ENCODE measurements at regions not wholly inside any gene's neighbourhood (a gene's known extent, or its start where the extent isn't known, plus 50 kb on each side); places are given as distances from the start of the nearest gene placed in this dataset.

DNA sequence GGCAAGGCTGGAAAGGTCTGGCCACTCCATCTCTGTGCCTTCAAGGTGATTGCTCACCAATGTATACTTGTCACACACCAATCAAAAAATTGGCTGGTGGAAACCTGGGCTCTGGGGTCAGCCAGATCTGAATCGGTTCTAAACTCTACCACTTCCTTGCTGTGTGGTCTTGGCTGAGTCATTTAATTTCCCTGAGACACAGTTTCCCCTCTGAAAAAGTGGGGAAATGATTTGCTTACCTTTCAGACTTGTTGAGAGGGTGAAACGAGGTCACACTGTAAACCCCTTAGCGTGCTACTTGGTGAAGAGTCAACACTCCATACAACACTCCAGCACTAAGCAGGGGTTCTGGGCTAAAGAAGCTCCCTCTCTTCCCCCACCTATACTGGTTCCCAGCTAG lies 252.3 kb upstream of the ZIC3 start (continued):
- TF ChIP-seq, protein P1, sequence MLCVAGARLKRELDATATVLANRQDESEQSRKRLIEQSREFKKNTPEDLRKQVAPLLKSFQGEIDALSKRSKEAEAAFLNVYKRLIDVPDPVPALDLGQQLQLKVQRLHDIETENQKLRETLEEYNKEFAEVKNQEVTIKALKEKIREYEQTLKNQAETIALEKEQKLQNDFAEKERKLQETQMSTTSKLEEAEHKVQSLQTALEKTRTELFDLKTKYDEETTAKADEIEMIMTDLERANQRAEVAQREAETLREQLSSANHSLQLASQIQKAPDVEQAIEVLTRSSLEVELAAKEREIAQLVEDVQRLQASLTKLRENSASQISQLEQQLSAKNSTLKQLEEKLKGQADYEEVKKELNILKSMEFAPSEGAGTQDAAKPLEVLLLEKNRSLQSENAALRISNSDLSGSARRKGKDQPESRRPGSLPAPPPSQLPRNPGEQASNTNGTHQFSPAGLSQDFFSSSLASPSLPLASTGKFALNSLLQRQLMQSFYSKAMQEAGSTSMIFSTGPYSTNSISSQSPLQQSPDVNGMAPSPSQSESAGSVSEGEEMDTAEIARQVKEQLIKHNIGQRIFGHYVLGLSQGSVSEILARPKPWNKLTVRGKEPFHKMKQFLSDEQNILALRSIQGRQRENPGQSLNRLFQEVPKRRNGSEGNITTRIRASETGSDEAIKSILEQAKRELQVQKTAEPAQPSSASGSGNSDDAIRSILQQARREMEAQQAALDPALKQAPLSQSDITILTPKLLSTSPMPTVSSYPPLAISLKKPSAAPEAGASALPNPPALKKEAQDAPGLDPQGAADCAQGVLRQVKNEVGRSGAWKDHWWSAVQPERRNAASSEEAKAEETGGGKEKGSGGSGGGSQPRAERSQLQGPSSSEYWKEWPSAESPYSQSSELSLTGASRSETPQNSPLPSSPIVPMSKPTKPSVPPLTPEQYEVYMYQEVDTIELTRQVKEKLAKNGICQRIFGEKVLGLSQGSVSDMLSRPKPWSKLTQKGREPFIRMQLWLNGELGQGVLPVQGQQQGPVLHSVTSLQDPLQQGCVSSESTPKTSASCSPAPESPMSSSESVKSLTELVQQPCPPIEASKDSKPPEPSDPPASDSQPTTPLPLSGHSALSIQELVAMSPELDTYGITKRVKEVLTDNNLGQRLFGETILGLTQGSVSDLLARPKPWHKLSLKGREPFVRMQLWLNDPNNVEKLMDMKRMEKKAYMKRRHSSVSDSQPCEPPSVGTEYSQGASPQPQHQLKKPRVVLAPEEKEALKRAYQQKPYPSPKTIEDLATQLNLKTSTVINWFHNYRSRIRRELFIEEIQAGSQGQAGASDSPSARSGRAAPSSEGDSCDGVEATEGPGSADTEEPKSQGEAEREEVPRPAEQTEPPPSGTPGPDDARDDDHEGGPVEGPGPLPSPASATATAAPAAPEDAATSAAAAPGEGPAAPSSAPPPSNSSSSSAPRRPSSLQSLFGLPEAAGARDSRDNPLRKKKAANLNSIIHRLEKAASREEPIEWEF (IDR thresholded peaks at IDR 0.05; ENCODE audit: insufficient replicate concordance, low read depth, low read length), result no peak
- TF ChIP-seq SREBF2 (IDR thresholded peaks at IDR 0.05; ENCODE audit: low read length) (no peak), RB1 (IDR thresholded peaks at IDR 0.05; ENCODE audit: borderline replicate concordance) (no peak)

GRCh38 chrX:137305404-137305803 lies 260.5 kb upstream of the ZIC3 start:
- H3K27me3 ChIP-seq (replicated peaks in 1 of 2; ENCODE audit: control insufficient read depth in 2 of 2, insufficient read depth in 2 of 2, low read length in 1 of 2), result no peaks in the 10 kb centered on the region
- in situ Hi-C loops (cut with MboI), result no loop called here
- H3K9ac ChIP-seq (ENCODE audit: control insufficient read depth, insufficient read depth, low read length), result no peak overlapping the region
- TF ChIP-seq KAT2A (conservative IDR thresholded peaks at IDR 0.05; ENCODE audit: control insufficient read depth, low read depth, low read length), result no peak
- no peak for TF ChIP-seq NR2C2 (IDR thresholded peaks at IDR 0.05; ENCODE audit: borderline replicate concordance, control insufficient read depth, insufficient read length, low read depth)
- no peak for TF ChIP-seq POLR2AphosphoS2 (IDR thresholded peaks at IDR 0.05; ENCODE audit: low read depth, low read length)
- TF ChIP-seq HCFC1 (IDR thresholded peaks at IDR 0.05; ENCODE audit: low read length), result no peak
- TF ChIP-seq SUZ12 (IDR thresholded peaks at IDR 0.05; ENCODE audit: unreplicated experiment), result no peak
- no peak for DNase-seq (ENCODE audit: low read depth, low spot score)
- intact Hi-C loops (cut with micrococcal nuclease; ENCODE audit: unreplicated experiment), result no loop called here
- H3K4me3 ChIP-seq, result no peak overlapping the region
- CTCF ChIA-PET, result no interaction called here
- no peak overlapping the region for H3K4me2 ChIP-seq (ENCODE audit: control insufficient read depth, insufficient read depth)
- ATAC-seq, result no peak
- H3K36me3 ChIP-seq (ENCODE audit: control insufficient read depth in 2 of 2, insufficient read depth in 2 of 2, low read length in 1 of 2), result no peaks in the 10 kb centered on the region
- H3K9me3 ChIP-seq (replicated peaks; ENCODE audit: control insufficient read depth, insufficient read depth, low read length), result no peaks in the 10 kb centered on the region; the same call in 2 of the 3 replicates
- no peak overlapping the region for H3K27ac ChIP-seq (ENCODE audit: control insufficient read depth, insufficient read depth)
- FAIRE-seq, result no peak
- RAD21 ChIA-PET (ENCODE audit: unreplicated experiment), result no interaction called here
- H3K79me2 ChIP-seq (ENCODE audit: control insufficient read depth, insufficient read depth, low read length), result no peaks in the 10 kb centered on the region
- POLR2A ChIA-PET, result no interaction called here
- H4K20me1 ChIP-seq (ENCODE audit: control insufficient read depth, insufficient read depth), result no peaks in the 10 kb centered on the region
- no peak overlapping the region for H2AFZ ChIP-seq (ENCODE audit: control insufficient read depth, low read depth, low read length)
- SMC1A ChIA-PET (ENCODE audit: uncharacterized antibody, unreplicated experiment), result no interaction called here
- BruUV-seq (replicated peaks), result no TSS peak
- H3K4me1 ChIP-seq (ENCODE audit: control insufficient read depth, insufficient read depth, low read length), result no peaks in the 10 kb centered on the region
